Chondrocyte (in vitro differentiated cells): ENCODE measurements at regions not wholly inside any gene's neighbourhood (a gene's known extent, or its start where the extent isn't known, plus 50 kb on each side); places are given as distances from the start of the nearest gene placed in this dataset.
A peak's percentile ranks its signal among the peaks of the same experiment; 100 is the strongest.
"Not testable (repeated sequence)": the region's sequence is repeated elsewhere in the genome, so short reads cannot be mapped to it uniquely, and the experiment has no call there.

Source experiments
- DNase-seq: peaks from one replicate; pipeline ENCODE4 v3.0.0; 2021; ENCODE audit warnings: mixed read lengths, low spot score
- H3K27ac Mint-ChIP-seq: one replicate; pipeline ENCODE4 v1.8.0; 2021; ENCODE audit warnings: mild to moderate bottlenecking, moderate library complexity, mixed read lengths; ENCODE audit not compliant: unreplicated experiment
- H3K27me3 Mint-ChIP-seq: 2 replicates; pipeline ENCODE4 v1.8.0; 2021; ENCODE audit warnings: low read depth, mixed read lengths
- H3K36me3 Mint-ChIP-seq: 2 replicates; pipeline ENCODE4 v1.8.0; 2021; ENCODE audit warnings: low read depth, mixed read lengths
- H3K4me1 Mint-ChIP-seq: 2 replicates; pipeline ENCODE4 v1.8.0; 2021; ENCODE audit warnings: low read depth, mild to moderate bottlenecking, mixed read lengths
- H3K4me3 Mint-ChIP-seq: one replicate; pipeline ENCODE4 v1.8.0; 2021; ENCODE audit warnings: mild to moderate bottlenecking, moderate library complexity, mixed read lengths; ENCODE audit not compliant: unreplicated experiment
- H3K9me3 Mint-ChIP-seq: 2 replicates; pipeline ENCODE4 v1.8.0; 2021; ENCODE audit warnings: low read depth, mixed read lengths
- CTCF ChIP-seq: fragments of 200-600 bp; sonication (generic); IDR thresholded peaks from 2 replicates; pipeline ENCODE4 v1.5.0; 2021; ENCODE audit warnings: antibody characterized with exemption, mild to moderate bottlenecking, moderate library complexity

GRCh38 chr15:38843736-38844590, 279.3 kb upstream of the RASGRP1 start:
- Mint-ChIP-seq H3K4me3 (no peak overlapping the region), H3K4me1 (peaks cover 64% of the 10 kb centered on the region), H3K36me3 (peaks cover 6% of the 10 kb centered on the region), H3K9me3 (peaks cover 7% of the 10 kb centered on the region), H3K27me3 (no peaks in the 10 kb centered on the region), H3K27ac (peak overlapping the region; percentile 76)
- no peak for TF ChIP-seq CTCF
- DNase-seq = no peak

GRCh38 chr15:38844736-38845135, 280.1 kb upstream of the RASGRP1 start:
- no peak for DNase-seq
- no peaks in the 10 kb centered on the region for H3K9me3 Mint-ChIP-seq
- no peak overlapping the region for H3K4me3 Mint-ChIP-seq
- H3K27ac Mint-ChIP-seq = peak overlapping the region; percentile 45
- no peak for TF ChIP-seq CTCF
- no peaks in the 10 kb centered on the region for H3K27me3 Mint-ChIP-seq
- H3K36me3 Mint-ChIP-seq = no peaks in the 10 kb centered on the region
- peaks cover 69% of the 10 kb centered on the region for H3K4me1 Mint-ChIP-seq

GRCh38 chr15:38846346-38846745, 281.7 kb upstream of the RASGRP1 start:
- no peak for TF ChIP-seq CTCF
- peak overlapping the region; percentile 10 for H3K27ac Mint-ChIP-seq
- no peaks in the 10 kb centered on the region for H3K9me3 Mint-ChIP-seq
- H3K36me3 Mint-ChIP-seq = no peaks in the 10 kb centered on the region
- DNase-seq = no peak
- no peaks in the 10 kb centered on the region for H3K27me3 Mint-ChIP-seq
- no peak overlapping the region for H3K4me3 Mint-ChIP-seq
- peaks cover 64% of the 10 kb centered on the region for H3K4me1 Mint-ChIP-seq

- TF ChIP-seq CTCF = no peak
- no peaks in the 10 kb centered on the region for H3K36me3 Mint-ChIP-seq
- H3K27me3 Mint-ChIP-seq = no peaks in the 10 kb centered on the region
- H3K9me3 Mint-ChIP-seq = no peaks in the 10 kb centered on the region
- no peak overlapping the region for H3K27ac Mint-ChIP-seq
- H3K4me3 Mint-ChIP-seq = no peak overlapping the region
- DNase-seq = no peak
- H3K4me1 Mint-ChIP-seq = peaks cover 54% of the 10 kb centered on the region
These were observed 283.1 kb upstream of the RASGRP1 start for GRCh38 chr15:38847666-38848065.

GRCh38 chr15:38849046-38849445, 284.4 kb upstream of the RASGRP1 start:
- Mint-ChIP-seq H3K4me3 (no peak overlapping the region), H3K4me1 (peaks cover 47% of the 10 kb centered on the region), H3K27me3 (no peaks in the 10 kb centered on the region), H3K27ac (no peak overlapping the region), H3K36me3 (no peaks in the 10 kb centered on the region), H3K9me3 (no peaks in the 10 kb centered on the region)
- DNase-seq = no peak
- TF ChIP-seq CTCF = no peak

- H3K36me3 Mint-ChIP-seq, H3K27ac Mint-ChIP-seq, DNase-seq, H3K4me3 Mint-ChIP-seq, H3K27me3 Mint-ChIP-seq, H3K9me3 Mint-ChIP-seq: not testable (repeated sequence)
- peaks cover 24% of the 10 kb centered on the region for H3K4me1 Mint-ChIP-seq
These were observed 287.6 kb upstream of the RASGRP1 start for GRCh38 chr15:38852188-38852587.
